GM12891 (cell line): ENCODE measurements at regions not wholly inside any gene's neighbourhood (a gene's known extent, or its start where the extent isn't known, plus 50 kb on each side); places are given as distances from the start of the nearest gene placed in this dataset.

ENCODE experiments used
- DNase-seq: peaks from one replicate; pipeline ENCODE4 v3.0.0; 2011; ENCODE audit warnings: low spot score; ENCODE audit not compliant: insufficient read length
- FAIRE-seq: peaks from 2 replicates; lab custom pipeline; 2011; peaks lifted over from hg19 to GRCh38; lab: Jason Lieb, UNC
- PAX5 ChIP-seq: IDR thresholded peaks from 2 replicates; pipeline ENCODE4 v1.6.1; 2011; ENCODE audit warnings: low read length, moderate library complexity, mild to moderate bottlenecking; ENCODE audit not compliant: insufficient read depth, severe bottlenecking
- POLR2A ChIP-seq: IDR thresholded peaks from 2 replicates; pipeline ENCODE4 v1.6.1; 2011; ENCODE audit warnings: low read depth, low read length, control low read depth
- POLR2AphosphoS5 ChIP-seq: IDR thresholded peaks from 2 replicates; pipeline ENCODE4 v1.6.1; 2011; ENCODE audit warnings: low read depth, low read length, control low read depth
- POU2F2 ChIP-seq: IDR thresholded peaks from 2 replicates; pipeline ENCODE4 v1.6.1; 2011; ENCODE audit warnings: low read depth, mild to moderate bottlenecking, control low read depth, low read length, moderate library complexity
- SPI1 ChIP-seq: IDR thresholded peaks from 2 replicates; pipeline ENCODE4 v1.6.1; 2011; ENCODE audit warnings: low read depth, low read length, control low read depth
- TAF1 ChIP-seq: IDR thresholded peaks from 2 replicates; pipeline ENCODE4 v1.6.1; 2011; ENCODE audit warnings: low read depth, low read length, control low read depth

GRCh38 chr2:187126247-187127005 is 277.5 kb upstream of the ZSWIM2 start:
- FAIRE-seq (no peak), DNase-seq (no peak)
- TF ChIP-seq PAX5 (no peak), POU2F2 (no peak), POLR2AphosphoS5 (no peak), TAF1 (no peak), POLR2A (no peak), SPI1 (no peak)

- DNase-seq (no peak), FAIRE-seq (no peak)
- TF ChIP-seq PAX5 (no peak), POLR2A (no peak), SPI1 (no peak), POLR2AphosphoS5 (no peak)
Observed at GRCh38 chr2:187125318-187125717, 276.3 kb upstream of the ZSWIM2 start.

- DNase-seq (no peak), FAIRE-seq (no peak)
- no peak for TF ChIP-seq POLR2A
- TF ChIP-seq PAX5: no peak
- no peak for TF ChIP-seq TAF1
- TF ChIP-seq SPI1: no peak
- no peak for TF ChIP-seq POLR2AphosphoS5
- TF ChIP-seq POU2F2: no peak
Observed at GRCh38 chr2:187124529-187124928, 275.6 kb upstream of the ZSWIM2 start.

- DNase-seq: no peak
- no peak for FAIRE-seq
- no peak for TF ChIP-seq POLR2A
Observed at GRCh38 chr2:187118331-187119099, 269.5 kb upstream of the ZSWIM2 start.

- FAIRE-seq: no peak
Observed at GRCh38 chr2:187117483-187117882, 268.5 kb upstream of the ZSWIM2 start.

GRCh38 chr2:187115627-187116026 is 266.7 kb upstream of the ZSWIM2 start:
- no peak for TF ChIP-seq SPI1
- no peak for TF ChIP-seq PAX5
- TF ChIP-seq POLR2AphosphoS5: no peak
- TF ChIP-seq POU2F2: no peak
- DNase-seq: no peak
- FAIRE-seq: no peak

More at GRCh38 chr2:187117483-187117882, 268.5 kb upstream of the ZSWIM2 start:
- no peak for DNase-seq
- TF ChIP-seq SPI1 (no peak), POU2F2 (no peak), POLR2AphosphoS5 (no peak), TAF1 (no peak), POLR2A (no peak), PAX5 (no peak)

- FAIRE-seq: no peak
- no peak for DNase-seq
- no peak for TF ChIP-seq PAX5
- no peak for TF ChIP-seq SPI1
- TF ChIP-seq POU2F2: no peak
- TF ChIP-seq POLR2A: no peak
- TF ChIP-seq TAF1: no peak
- TF ChIP-seq POLR2AphosphoS5: no peak
Observed at GRCh38 chr2:187107001-187107400, 258.0 kb upstream of the ZSWIM2 start.

GRCh38 chr2:187105218-187105617 is 256.2 kb upstream of the ZSWIM2 start:
- no peak for DNase-seq
- TF ChIP-seq PAX5 (no peak), TAF1 (no peak), POU2F2 (no peak), POLR2A (no peak), SPI1 (no peak), POLR2AphosphoS5 (no peak)
- FAIRE-seq: no peak

GRCh38 chr2:187102381-187102780 is 253.4 kb upstream of the ZSWIM2 start:
- FAIRE-seq (no peak), DNase-seq (no peak)
- TF ChIP-seq TAF1 (no peak), POLR2AphosphoS5 (no peak), POLR2A (no peak), SPI1 (no peak), PAX5 (no peak), POU2F2 (no peak)

- DNase-seq (no peak), FAIRE-seq (no peak)
- TF ChIP-seq PAX5: no peak
- no peak for TF ChIP-seq SPI1
Observed at GRCh38 chr2:187098154-187098553, 249.2 kb upstream of the ZSWIM2 start.

- DNase-seq (no peak), FAIRE-seq (no peak)
- TF ChIP-seq SPI1: no peak
- no peak for TF ChIP-seq POU2F2
- TF ChIP-seq PAX5: no peak
- no peak for TF ChIP-seq POLR2AphosphoS5
- TF ChIP-seq POLR2A: no peak
- no peak for TF ChIP-seq TAF1
Observed at GRCh38 chr2:187093771-187094412, 244.9 kb upstream of the ZSWIM2 start.
